ENCODE measurements at regions not wholly inside any gene's neighbourhood (a gene's known extent, or its start where the extent isn't known, plus 50 kb on each side); places are given as distances from the start of the nearest gene placed in this dataset.

GRCh38 chr14:82836256-82836950 lies 1302.8 kb upstream of the SEL1L start:
- WGBS, 2 donors = 73 to 83% methylated on average over 5 of the region's 5 CpGs
- Histone ChIP-seq H3K4me3 (no peak overlapping the region), H3K36me3 (no peaks in the 10 kb centered on the region), H3K27ac (no peak overlapping the region), H3K9me3 (no peaks in the 10 kb centered on the region), H3K4me1 (no peaks in the 10 kb centered on the region), H3K27me3 (no peaks in the 10 kb centered on the region)
- no peak for FAIRE-seq
- no peak for DNase-seq
- no peak for ATAC-seq
- intact Hi-C loops (cut with DNase I) = no loop called here
- TF ChIP-seq CTCF (IDR thresholded peaks at IDR 0.05) = no peak

- no peak for FAIRE-seq
- intact Hi-C loops (cut with DNase I) = no loop called here
- ATAC-seq = no peak
- Histone ChIP-seq H3K36me3 (no peaks in the 10 kb centered on the region), H3K9me3 (no peaks in the 10 kb centered on the region), H3K27ac (no peak overlapping the region), H3K27me3 (no peaks in the 10 kb centered on the region), H3K4me3 (no peak overlapping the region), H3K4me1 (no peaks in the 10 kb centered on the region)
- 64 to 74% methylated on average over 3 of the region's 3 CpGs for WGBS, 2 donors
- no peak for TF ChIP-seq CTCF (IDR thresholded peaks at IDR 0.05)
- no peak for DNase-seq
These were observed 1304.0 kb upstream of the SEL1L start for GRCh38 chr14:82837611-82838140.

- no peak for TF ChIP-seq CTCF (IDR thresholded peaks at IDR 0.05)
- 75% methylated on average over 3 of the region's 3 CpGs for WGBS, 2 donors
- FAIRE-seq (no peak), ATAC-seq (no peak), DNase-seq (no peak)
- Histone ChIP-seq H3K36me3 (no peaks in the 10 kb centered on the region), H3K27ac (no peak overlapping the region), H3K27me3 (peaks cover 0 to 6% (median 0%) of the 10 kb centered on the region in 4 donors), H3K4me1 (no peaks in the 10 kb centered on the region), H3K4me3 (no peak overlapping the region), H3K9me3 (no peaks in the 10 kb centered on the region)
- intact Hi-C loops (cut with DNase I) = no loop called here
These were observed 1316.9 kb upstream of the SEL1L start for GRCh38 chr14:82850576-82850975.

- Histone ChIP-seq H3K4me1 (no peaks in the 10 kb centered on the region), H3K9me3 (no peaks in the 10 kb centered on the region), H3K27ac (no peak overlapping the region), H3K4me3 (no peak overlapping the region), H3K27me3 (peaks cover 0 to 6% (median 0%) of the 10 kb centered on the region in 4 donors), H3K36me3 (no peaks in the 10 kb centered on the region)
- DNase-seq (no peak), FAIRE-seq (no peak), ATAC-seq (no peak)
- intact Hi-C loops (cut with DNase I) = no loop called here
- WGBS, 2 donors = 79 to 86% methylated on average over 4 of the region's 4 CpGs
- TF ChIP-seq CTCF (IDR thresholded peaks at IDR 0.05) = no peak
These were observed 1320.5 kb upstream of the SEL1L start for GRCh38 chr14:82854131-82854530.

- DNase-seq = no peak
- ATAC-seq = no peak
- no peaks in the 10 kb centered on the region for H3K9me3 ChIP-seq
- 34 to 44% methylated on average over 1 of the region's 1 CpG for WGBS, 2 donors
- no peak for FAIRE-seq
- no peak overlapping the region for H3K27ac ChIP-seq
- H3K4me3 ChIP-seq = no peak overlapping the region
- peaks cover 0 to 6% (median 0%) of the 10 kb centered on the region in 4 donors for H3K27me3 ChIP-seq
- no peaks in the 10 kb centered on the region for H3K4me1 ChIP-seq
- intact Hi-C loops (cut with DNase I) = no loop called here
- TF ChIP-seq CTCF (IDR thresholded peaks at IDR 0.05) = no peak
- H3K36me3 ChIP-seq = no peaks in the 10 kb centered on the region
These were observed 1321.2 kb upstream of the SEL1L start for GRCh38 chr14:82854901-82855300.
